ENCODE measurements at regions not wholly inside any gene's neighbourhood (a gene's known extent, or its start where the extent isn't known, plus 50 kb on each side); places are given as distances from the start of the nearest gene placed in this dataset.

DNA sequence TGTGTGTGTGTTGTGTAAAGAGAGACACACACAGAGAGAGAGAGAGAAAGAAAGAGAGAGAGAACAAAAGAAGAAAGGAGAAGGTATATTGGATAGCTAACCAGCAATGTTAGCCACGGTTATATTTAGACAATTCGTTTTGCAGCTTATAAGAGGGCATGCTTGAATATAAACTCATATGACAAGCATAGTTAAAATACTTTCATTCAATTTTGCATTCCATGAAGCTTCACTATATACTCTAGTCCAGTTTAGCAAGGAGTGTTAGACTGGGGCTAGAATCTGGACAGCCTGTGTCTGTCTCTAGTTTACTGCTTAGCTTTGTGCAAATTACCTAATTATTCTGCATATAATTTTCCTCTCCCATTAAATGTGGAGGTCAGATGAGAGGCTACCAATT is 525.9 kb upstream of the ZFP42 start:
- no peaks in the 10 kb centered on the region for H3K27me3 ChIP-seq (ENCODE audit: control insufficient read depth, insufficient read depth, low read length)
- H3K9me3 ChIP-seq (ENCODE audit: control insufficient read depth, low read length) = no peaks in the 10 kb centered on the region
- no peak overlapping the region for H3K9ac ChIP-seq (ENCODE audit: low read length)
- no peaks in the 10 kb centered on the region for H3K4me1 ChIP-seq (ENCODE audit: control insufficient read depth, insufficient read depth, low read length)
- no peak overlapping the region for H3K4me3 ChIP-seq (ENCODE audit: low read length)
- no peaks in the 10 kb centered on the region for H3K36me3 ChIP-seq (ENCODE audit: control insufficient read depth, insufficient read depth, low read length)

DNA sequence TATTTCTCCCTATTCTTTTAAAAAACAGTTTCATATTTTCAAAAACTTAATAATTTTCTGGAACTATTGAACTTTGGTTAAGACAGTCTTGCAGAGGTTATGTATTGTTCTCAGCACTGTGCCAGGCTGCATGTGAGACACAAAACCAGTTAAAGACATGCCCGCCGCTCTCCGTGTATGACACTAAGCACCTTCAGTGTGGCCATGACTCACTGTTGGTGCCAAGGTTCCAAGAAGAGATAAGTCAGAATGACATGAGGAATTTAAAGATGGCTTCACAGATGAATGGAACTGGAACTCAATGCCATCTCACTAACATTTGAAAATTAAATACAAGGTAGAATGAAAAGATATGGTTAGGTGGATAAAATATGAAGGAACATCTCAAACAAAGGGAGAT is 525.5 kb upstream of the ZFP42 start:
- Histone ChIP-seq H3K4me3 (ENCODE audit: low read length) (no peak overlapping the region), H3K9ac (ENCODE audit: low read length) (no peak overlapping the region), H3K27me3 (ENCODE audit: control insufficient read depth, insufficient read depth, low read length) (no peaks in the 10 kb centered on the region), H3K9me3 (ENCODE audit: control insufficient read depth, low read length) (no peaks in the 10 kb centered on the region), H3K36me3 (ENCODE audit: control insufficient read depth, insufficient read depth, low read length) (no peaks in the 10 kb centered on the region), H3K4me1 (ENCODE audit: control insufficient read depth, insufficient read depth, low read length) (no peaks in the 10 kb centered on the region)

DNA sequence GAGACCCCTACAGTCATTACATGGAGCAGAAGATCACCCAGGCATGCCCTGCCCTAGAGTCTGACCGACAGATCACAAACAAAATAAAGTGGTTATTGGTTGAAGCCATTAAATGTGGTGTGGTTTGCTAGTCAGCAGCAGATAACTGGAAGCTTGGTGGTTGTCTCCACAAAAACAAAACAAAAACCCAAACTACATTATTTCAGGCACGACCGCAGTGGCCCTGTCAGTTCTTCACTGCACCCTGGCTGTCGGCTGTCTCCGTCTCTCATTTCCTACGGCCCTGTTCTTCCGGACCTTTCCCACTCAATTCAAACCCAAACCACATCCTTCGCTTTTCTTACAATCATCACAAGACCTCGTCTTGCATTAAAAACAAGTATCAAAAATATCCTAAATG is 521.3 kb upstream of the ZFP42 start:
- Histone ChIP-seq H3K4me1 (ENCODE audit: control insufficient read depth, insufficient read depth, low read length) (no peaks in the 10 kb centered on the region), H3K9ac (ENCODE audit: low read length) (no peak overlapping the region), H3K36me3 (ENCODE audit: control insufficient read depth, insufficient read depth, low read length) (no peaks in the 10 kb centered on the region), H3K4me3 (ENCODE audit: low read length) (no peak overlapping the region), H3K9me3 (ENCODE audit: control insufficient read depth, low read length) (no peaks in the 10 kb centered on the region), H3K27me3 (ENCODE audit: control insufficient read depth, insufficient read depth, low read length) (no peaks in the 10 kb centered on the region)

DNA sequence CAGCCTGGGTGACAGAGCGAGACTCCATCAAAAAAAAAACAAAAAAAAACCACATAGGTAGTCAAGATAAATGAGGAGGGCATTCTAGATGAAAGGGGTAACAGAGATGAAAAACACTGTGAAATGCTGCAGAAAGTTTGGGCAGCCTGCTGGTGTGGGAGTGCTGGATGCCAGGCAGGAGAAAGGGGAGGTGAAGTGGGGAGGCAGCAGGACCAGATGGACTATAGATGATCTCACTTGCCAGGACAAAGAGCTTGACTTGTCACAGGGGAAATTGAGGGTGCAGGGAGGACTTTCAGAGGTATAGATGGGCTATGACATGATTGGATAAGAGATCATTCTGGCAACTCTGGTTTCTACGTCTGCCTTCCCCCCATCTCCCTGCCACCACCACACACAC is 519.7 kb upstream of the ZFP42 start:
- Histone ChIP-seq H3K4me1 (ENCODE audit: control insufficient read depth, insufficient read depth, low read length) (no peaks in the 10 kb centered on the region), H3K27me3 (ENCODE audit: control insufficient read depth, insufficient read depth, low read length) (no peaks in the 10 kb centered on the region), H3K4me3 (ENCODE audit: low read length) (no peak overlapping the region), H3K9me3 (ENCODE audit: control insufficient read depth, low read length) (no peaks in the 10 kb centered on the region), H3K9ac (ENCODE audit: low read length) (no peak overlapping the region), H3K36me3 (ENCODE audit: control insufficient read depth, insufficient read depth, low read length) (no peaks in the 10 kb centered on the region)

DNA sequence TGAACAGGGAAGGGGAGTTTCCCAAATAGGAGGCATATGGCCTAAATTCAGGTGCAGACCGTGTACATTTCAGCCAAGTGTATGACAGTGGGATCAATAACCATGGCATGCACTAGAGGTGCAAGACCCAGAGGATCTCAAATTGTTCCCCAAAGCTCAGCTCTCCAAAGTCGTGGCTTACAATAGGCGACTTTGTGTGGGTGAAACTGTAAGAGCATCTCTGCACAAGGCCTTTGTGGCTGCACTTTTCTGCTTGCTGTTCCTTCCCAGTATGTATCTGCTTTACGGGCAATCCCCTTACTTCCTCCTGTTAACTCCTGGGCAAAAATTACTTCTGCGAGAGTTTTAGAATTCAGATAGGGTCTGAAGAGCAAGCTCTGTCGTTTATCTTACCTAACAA is 518.3 kb upstream of the ZFP42 start:
- Histone ChIP-seq H3K9me3 (ENCODE audit: control insufficient read depth, low read length) (no peaks in the 10 kb centered on the region), H3K4me3 (ENCODE audit: low read length) (no peak overlapping the region), H3K9ac (ENCODE audit: low read length) (no peak overlapping the region), H3K36me3 (ENCODE audit: control insufficient read depth, insufficient read depth, low read length) (no peaks in the 10 kb centered on the region), H3K4me1 (ENCODE audit: control insufficient read depth, insufficient read depth, low read length) (no peaks in the 10 kb centered on the region), H3K27me3 (ENCODE audit: control insufficient read depth, insufficient read depth, low read length) (no peaks in the 10 kb centered on the region)

DNA sequence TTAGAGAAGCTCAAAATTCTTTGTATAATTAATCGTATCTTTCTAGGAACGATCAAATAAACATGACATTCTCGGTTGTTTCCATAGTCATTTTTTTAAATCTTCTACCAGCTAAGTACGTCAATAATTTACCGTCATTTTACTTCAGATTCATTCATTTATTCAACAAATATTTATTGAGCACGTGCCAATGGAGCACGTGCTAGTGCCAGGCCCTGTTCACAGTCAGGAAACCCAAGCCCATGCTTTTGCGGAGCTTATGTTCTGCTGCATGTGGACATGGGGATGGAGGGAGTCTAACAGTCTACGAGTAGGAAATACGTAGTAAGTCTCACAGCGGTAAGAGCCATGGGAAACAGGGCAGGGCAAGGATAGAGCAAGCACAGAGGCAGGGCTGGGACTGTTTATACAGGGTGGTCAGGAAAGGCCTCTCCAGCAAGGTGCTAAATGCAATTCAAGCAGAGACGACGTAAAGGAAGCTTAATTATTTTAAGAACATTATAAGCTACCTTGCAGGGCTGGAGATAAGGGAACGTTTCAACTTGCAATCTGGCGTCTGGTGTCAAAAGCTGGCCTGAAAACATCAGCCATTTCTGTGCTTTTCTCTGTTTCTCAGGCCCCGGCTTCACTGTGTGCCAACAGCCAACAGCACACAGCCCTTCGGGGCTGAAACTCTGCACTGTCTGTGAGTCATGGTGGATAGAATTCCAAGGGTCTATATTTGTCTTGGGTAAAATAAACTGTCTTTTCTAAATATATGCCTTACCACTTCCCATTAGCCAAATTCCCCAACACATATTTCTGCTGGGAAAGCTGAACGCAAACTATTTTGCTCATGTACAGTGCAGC is 517.1 kb upstream of the ZFP42 start:
- no peak overlapping the region for H3K4me3 ChIP-seq (ENCODE audit: low read length)
- H3K9me3 ChIP-seq (ENCODE audit: control insufficient read depth, low read length) = no peaks in the 10 kb centered on the region
- H3K27me3 ChIP-seq (ENCODE audit: control insufficient read depth, insufficient read depth, low read length) = no peaks in the 10 kb centered on the region
- no peak overlapping the region for H3K9ac ChIP-seq (ENCODE audit: low read length)
- H3K4me1 ChIP-seq (ENCODE audit: control insufficient read depth, insufficient read depth, low read length) = no peaks in the 10 kb centered on the region
- no peaks in the 10 kb centered on the region for H3K36me3 ChIP-seq (ENCODE audit: control insufficient read depth, insufficient read depth, low read length)

DNA sequence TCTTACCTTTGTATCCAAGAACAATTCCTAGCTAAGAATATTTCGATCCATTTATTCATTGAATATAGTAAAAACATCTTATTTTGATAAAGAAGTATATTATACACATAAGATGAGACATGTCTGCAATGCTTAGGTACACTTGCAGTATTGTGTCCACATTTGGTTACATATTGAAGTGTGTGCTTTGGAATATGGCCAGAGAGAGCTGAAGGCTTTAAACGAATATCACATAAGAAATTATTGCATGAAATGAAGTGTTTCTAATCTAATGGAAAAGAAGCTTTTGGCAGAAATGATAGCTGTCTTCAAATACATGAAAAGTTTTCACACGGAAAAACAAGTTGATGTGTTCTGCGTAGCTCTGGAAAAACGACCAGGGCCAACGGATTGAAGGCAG is 516.1 kb upstream of the ZFP42 start:
- Histone ChIP-seq H3K4me3 (ENCODE audit: low read length) (no peak overlapping the region), H3K4me1 (ENCODE audit: control insufficient read depth, insufficient read depth, low read length) (no peaks in the 10 kb centered on the region), H3K27me3 (ENCODE audit: control insufficient read depth, insufficient read depth, low read length) (no peaks in the 10 kb centered on the region), H3K9ac (ENCODE audit: low read length) (no peak overlapping the region), H3K9me3 (ENCODE audit: control insufficient read depth, low read length) (no peaks in the 10 kb centered on the region), H3K36me3 (ENCODE audit: control insufficient read depth, insufficient read depth, low read length) (no peaks in the 10 kb centered on the region)

DNA sequence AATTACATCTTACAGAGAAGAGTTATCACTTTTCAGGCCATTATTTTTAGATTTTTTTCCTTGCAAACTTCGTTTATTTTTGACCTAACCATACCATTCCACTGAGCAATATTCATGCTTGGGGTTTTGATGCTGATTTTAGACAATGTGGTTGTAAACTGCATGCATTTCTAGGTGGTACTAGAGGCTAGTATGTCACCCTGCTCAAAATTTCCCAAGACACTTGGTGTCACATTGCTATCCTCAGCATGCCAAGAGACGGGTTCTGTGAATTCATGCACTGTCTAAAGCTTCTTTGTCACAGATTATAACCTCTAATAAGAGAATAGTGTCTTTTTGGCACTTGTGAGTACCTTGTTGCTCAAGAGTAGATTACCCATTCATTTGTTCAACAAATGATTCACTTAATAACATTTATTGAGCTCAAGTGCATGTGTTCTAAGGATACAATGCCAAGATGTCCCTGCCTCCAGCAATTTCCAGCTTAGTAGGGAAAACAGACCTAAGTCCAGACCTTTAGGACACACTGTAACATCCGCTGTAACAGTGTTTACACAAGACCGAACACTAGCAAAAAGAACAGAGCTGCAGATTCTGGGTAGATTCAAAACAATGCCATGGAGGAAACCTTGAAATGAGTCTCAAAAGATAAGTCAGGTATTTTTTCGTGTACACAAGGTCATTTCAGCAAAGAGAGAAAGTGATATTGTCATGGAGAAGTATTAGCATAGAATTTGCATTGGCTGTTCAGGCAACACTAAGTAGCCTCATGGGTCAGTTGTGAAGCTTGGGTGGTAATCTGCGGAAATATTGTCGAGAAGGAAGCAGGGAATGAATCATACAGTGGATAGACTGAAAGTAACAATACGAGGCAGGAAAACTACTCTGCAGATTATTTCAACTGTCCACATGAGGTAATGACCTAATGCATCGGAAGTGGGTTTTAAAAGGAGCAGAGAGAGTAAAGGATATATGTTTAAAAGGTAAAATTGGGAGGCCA is 515.1 kb upstream of the ZFP42 start:
- Histone ChIP-seq H3K4me1 (ENCODE audit: control insufficient read depth, insufficient read depth, low read length) (no peaks in the 10 kb centered on the region), H3K27me3 (ENCODE audit: control insufficient read depth, insufficient read depth, low read length) (no peaks in the 10 kb centered on the region), H3K9ac (ENCODE audit: low read length) (no peak overlapping the region), H3K4me3 (ENCODE audit: low read length) (no peak overlapping the region), H3K9me3 (ENCODE audit: control insufficient read depth, low read length) (no peaks in the 10 kb centered on the region), H3K36me3 (ENCODE audit: control insufficient read depth, insufficient read depth, low read length) (no peaks in the 10 kb centered on the region)

DNA sequence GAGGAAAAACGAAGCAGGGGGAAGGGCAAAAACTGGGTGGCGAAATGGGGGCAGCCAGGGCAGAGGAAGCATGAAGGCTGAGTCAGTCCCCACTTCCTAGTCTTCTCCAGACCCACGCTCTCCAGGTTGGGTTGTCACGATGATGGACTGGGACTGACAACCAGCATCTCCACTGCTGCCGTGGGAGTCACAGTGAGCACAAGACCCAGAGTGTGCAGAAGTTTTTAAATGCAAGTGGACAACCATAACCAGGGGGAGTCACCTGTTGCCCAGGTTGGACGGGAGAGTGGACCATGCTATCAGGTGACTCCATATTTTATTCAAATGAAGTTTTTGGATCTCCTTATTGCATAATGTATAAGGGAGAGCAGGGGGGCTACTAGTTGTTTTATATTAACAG is 511.4 kb upstream of the ZFP42 start:
- Histone ChIP-seq H3K9ac (ENCODE audit: low read length) (no peak overlapping the region), H3K9me3 (ENCODE audit: control insufficient read depth, low read length) (no peaks in the 10 kb centered on the region), H3K27me3 (ENCODE audit: control insufficient read depth, insufficient read depth, low read length) (no peaks in the 10 kb centered on the region), H3K4me1 (ENCODE audit: control insufficient read depth, insufficient read depth, low read length) (no peaks in the 10 kb centered on the region), H3K36me3 (ENCODE audit: control insufficient read depth, insufficient read depth, low read length) (no peaks in the 10 kb centered on the region), H3K4me3 (ENCODE audit: low read length) (no peak overlapping the region)

DNA sequence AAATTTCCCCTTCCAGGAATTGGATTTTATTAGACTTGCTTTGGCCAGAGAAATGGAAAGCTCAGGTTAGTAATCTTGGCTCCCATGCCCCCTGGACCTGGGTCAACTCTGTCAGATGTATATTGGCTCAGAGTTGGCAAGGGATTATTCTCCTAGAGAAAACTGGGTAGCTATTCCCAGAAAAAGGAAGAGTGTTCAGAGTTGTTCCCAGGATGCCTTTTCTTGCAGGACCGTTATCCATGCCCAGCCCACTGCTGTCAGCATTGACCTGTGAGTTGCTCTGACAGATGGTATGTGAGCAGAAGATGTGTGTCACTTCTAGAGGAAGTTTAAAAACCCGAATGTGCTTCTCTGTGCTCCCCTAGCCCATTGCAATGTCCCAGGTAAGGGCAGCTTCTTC is 509.9 kb upstream of the ZFP42 start:
- Histone ChIP-seq H3K27me3 (ENCODE audit: control insufficient read depth, insufficient read depth, low read length) (no peaks in the 10 kb centered on the region), H3K9me3 (ENCODE audit: control insufficient read depth, low read length) (no peaks in the 10 kb centered on the region), H3K9ac (ENCODE audit: low read length) (no peak overlapping the region), H3K36me3 (ENCODE audit: control insufficient read depth, insufficient read depth, low read length) (no peaks in the 10 kb centered on the region), H3K4me3 (ENCODE audit: low read length) (no peak overlapping the region), H3K4me1 (ENCODE audit: control insufficient read depth, insufficient read depth, low read length) (no peaks in the 10 kb centered on the region)

DNA sequence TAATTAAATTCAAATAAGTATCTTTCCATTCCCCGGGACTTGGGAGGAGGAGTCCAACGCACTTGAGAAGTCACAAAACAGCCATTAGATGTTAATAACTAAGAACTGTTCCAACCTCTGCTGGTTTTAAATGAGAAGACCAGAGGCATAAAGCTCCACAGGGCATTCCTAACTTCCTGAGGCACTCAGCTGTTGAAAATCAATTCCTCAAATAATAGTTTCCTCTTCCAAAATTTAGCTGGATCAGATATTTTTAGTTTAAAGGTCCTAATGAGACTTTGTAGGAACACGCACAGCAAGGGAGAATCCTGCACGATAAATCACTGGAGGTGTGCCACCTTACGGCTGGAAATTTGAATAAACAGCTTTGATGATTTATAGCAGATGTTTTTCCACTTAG is 504.3 kb upstream of the ZFP42 start:
- Histone ChIP-seq H3K27me3 (ENCODE audit: control insufficient read depth, insufficient read depth, low read length) (no peaks in the 10 kb centered on the region), H3K9ac (ENCODE audit: low read length) (no peak overlapping the region), H3K4me1 (ENCODE audit: control insufficient read depth, insufficient read depth, low read length) (no peaks in the 10 kb centered on the region), H3K4me3 (ENCODE audit: low read length) (no peak overlapping the region), H3K9me3 (ENCODE audit: control insufficient read depth, low read length) (no peaks in the 10 kb centered on the region), H3K36me3 (ENCODE audit: control insufficient read depth, insufficient read depth, low read length) (no peaks in the 10 kb centered on the region)

DNA sequence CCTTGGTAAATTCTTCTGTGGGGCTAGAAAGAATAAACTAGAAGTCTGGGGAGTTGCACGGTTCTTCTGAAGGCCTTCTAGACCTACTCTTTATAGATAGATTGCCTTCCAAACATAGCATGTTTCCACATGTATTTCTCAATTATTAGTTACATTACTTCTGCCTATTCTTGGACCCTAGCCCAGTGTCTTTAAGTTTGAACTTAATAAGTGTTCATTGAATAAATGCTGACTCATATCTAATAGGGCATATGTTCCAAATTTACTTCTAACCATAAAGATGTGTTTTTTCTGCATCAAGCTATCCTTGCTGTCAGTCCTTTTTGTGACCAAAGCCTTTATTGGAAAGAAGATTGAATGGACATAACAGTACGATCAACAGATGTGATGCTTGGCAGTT is 503.6 kb upstream of the ZFP42 start:
- Histone ChIP-seq H3K4me3 (ENCODE audit: low read length) (no peak overlapping the region), H3K9ac (ENCODE audit: low read length) (no peak overlapping the region), H3K36me3 (ENCODE audit: control insufficient read depth, insufficient read depth, low read length) (no peaks in the 10 kb centered on the region), H3K27me3 (ENCODE audit: control insufficient read depth, insufficient read depth, low read length) (no peaks in the 10 kb centered on the region), H3K9me3 (ENCODE audit: control insufficient read depth, low read length) (no peaks in the 10 kb centered on the region), H3K4me1 (ENCODE audit: control insufficient read depth, insufficient read depth, low read length) (no peaks in the 10 kb centered on the region)
